GM12878 (cell line): ENCODE measurements at regions not wholly inside any gene's neighbourhood (a gene's known extent, or its start where the extent isn't known, plus 50 kb on each side); places are given as distances from the start of the nearest gene placed in this dataset.
"Not testable (repeated sequence)": the region's sequence is repeated elsewhere in the genome, so short reads cannot be mapped to it uniquely, and the experiment has no call there.

Experiments used
- CEBPB ChIP-seq, 2 experiments: fragments of 150-350 bp in 1 of 2; IDR thresholded peaks; 2 replicates each; pipeline ENCODE4 v1.6.1; 2012 to 2014; ENCODE audit warnings: low read depth in 2 of 2, low read length in 2 of 2, borderline replicate concordance in 1 of 2, inconsistent platforms in 1 of 2
- TCF12 ChIP-seq: IDR thresholded peaks from 2 replicates; pipeline ENCODE4 v1.6.1; 2011; ENCODE audit warnings: low read depth, mild to moderate bottlenecking, low read length

GRCh38 chr7:68254815-68255214 lies 1258.2 kb downstream of the TYW1 start:
- TF ChIP-seq TCF12; CEBPB (IDR thresholded peaks at IDR 0.05; ENCODE audit: borderline replicate concordance in 1 of 2, low read depth in 2 of 2, low read length in 2 of 2): not testable (repeated sequence)
